ENCODE measurements at regions not wholly inside any gene's neighbourhood (a gene's known extent, or its start where the extent isn't known, plus 50 kb on each side); places are given as distances from the start of the nearest gene placed in this dataset.

DNA sequence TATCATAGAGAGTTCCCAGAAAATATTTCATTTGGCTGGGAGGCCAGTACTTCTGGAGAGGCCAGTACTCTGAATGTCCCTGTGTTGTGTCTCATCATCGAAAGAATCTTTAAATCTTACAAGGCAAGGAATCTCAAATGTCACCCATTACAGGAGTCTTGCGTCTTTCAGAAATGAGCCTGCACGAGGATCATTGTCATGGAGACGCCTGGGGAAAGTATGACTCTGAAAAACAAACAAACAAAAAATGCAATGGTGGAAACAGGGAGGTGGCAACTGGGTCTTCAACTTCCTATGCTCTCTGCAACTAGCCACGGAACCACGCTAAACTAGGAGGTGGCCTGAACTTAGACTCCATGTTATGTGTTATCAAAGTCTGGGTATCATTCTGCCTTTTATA, 804.6 kb downstream of the EPHA3 start (continued):
- TF ChIP-seq, protein P1, sequence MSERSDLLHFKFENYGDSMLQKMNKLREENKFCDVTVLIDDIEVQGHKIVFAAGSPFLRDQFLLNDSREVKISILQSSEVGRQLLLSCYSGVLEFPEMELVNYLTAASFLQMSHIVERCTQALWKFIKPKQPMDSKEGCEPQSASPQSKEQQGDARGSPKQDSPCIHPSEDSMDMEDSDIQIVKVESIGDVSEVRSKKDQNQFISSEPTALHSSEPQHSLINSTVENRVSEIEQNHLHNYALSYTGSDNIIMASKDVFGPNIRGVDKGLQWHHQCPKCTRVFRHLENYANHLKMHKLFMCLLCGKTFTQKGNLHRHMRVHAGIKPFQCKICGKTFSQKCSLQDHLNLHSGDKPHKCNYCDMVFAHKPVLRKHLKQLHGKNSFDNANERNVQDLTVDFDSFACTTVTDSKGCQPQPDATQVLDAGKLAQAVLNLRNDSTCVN (tag by site-specific recombination; optimal IDR thresholded peaks at IDR 0.05): no peak
- no peak for TF ChIP-seq SP2 (tag by site-specific recombination; IDR thresholded peaks at IDR 0.05)
- no peak for TF ChIP-seq ZNF248 (tag by site-specific recombination; IDR thresholded peaks at IDR 0.05)
- TF ChIP-seq, protein P2, sequence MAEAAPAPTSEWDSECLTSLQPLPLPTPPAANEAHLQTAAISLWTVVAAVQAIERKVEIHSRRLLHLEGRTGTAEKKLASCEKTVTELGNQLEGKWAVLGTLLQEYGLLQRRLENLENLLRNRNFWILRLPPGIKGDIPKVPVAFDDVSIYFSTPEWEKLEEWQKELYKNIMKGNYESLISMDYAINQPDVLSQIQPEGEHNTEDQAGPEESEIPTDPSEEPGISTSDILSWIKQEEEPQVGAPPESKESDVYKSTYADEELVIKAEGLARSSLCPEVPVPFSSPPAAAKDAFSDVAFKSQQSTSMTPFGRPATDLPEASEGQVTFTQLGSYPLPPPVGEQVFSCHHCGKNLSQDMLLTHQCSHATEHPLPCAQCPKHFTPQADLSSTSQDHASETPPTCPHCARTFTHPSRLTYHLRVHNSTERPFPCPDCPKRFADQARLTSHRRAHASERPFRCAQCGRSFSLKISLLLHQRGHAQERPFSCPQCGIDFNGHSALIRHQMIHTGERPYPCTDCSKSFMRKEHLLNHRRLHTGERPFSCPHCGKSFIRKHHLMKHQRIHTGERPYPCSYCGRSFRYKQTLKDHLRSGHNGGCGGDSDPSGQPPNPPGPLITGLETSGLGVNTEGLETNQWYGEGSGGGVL (tag by site-specific recombination; IDR thresholded peaks at IDR 0.05): no peak
- no peak for TF ChIP-seq ZNF610 (tag by site-specific recombination; IDR thresholded peaks at IDR 0.05; ENCODE audit: borderline replicate concordance)
- TF ChIP-seq TCF7L2 (IDR thresholded peaks at IDR 0.05; ENCODE audit: borderline replicate concordance, low read depth, low read length): no peak
- TF ChIP-seq, protein P3, sequence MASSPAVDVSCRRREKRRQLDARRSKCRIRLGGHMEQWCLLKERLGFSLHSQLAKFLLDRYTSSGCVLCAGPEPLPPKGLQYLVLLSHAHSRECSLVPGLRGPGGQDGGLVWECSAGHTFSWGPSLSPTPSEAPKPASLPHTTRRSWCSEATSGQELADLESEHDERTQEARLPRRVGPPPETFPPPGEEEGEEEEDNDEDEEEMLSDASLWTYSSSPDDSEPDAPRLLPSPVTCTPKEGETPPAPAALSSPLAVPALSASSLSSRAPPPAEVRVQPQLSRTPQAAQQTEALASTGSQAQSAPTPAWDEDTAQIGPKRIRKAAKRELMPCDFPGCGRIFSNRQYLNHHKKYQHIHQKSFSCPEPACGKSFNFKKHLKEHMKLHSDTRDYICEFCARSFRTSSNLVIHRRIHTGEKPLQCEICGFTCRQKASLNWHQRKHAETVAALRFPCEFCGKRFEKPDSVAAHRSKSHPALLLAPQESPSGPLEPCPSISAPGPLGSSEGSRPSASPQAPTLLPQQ (tag by site-specific recombination; IDR thresholded peaks at IDR 0.05): no peak

DNA sequence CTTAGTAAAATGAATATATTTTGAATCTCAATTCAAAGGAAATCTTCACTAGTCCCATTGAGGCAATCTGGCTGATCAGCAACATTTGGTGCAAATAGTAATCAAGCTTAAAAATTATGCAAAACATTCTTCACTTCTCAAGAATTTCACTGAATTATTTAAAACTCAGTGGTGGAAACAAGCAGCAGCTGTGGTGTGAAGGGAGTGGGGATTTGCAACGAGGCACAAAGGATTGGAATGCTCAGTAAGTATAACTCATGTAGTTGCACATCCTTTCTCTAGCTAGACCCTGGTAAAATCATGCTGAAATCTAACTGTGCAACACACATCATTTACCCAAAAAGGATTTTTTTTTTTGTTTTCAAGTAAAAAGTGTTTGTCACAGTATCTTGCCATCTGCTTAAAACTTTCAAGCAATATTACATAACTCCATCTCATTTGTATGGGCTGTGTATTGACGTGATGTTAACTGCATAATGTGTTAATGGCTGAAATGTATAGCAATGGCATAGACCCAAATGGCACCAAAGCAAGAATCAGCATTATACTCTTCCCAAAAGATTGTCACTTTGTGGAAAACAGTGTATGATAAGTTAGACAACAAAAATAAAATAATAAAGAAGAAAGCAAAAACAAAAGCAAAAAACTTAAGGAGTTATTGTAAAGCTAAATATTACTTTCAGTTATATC, 816.6 kb downstream of the EPHA3 start:
- CTCF ChIA-PET: no interaction called here
- no peak for TF ChIP-seq ZNF184 (tag by site-specific recombination; IDR thresholded peaks at IDR 0.05)
- TF ChIP-seq ZNF341 (tag by site-specific recombination; IDR thresholded peaks at IDR 0.05; ENCODE audit: low read depth): no peak
- TF ChIP-seq, protein P4, sequence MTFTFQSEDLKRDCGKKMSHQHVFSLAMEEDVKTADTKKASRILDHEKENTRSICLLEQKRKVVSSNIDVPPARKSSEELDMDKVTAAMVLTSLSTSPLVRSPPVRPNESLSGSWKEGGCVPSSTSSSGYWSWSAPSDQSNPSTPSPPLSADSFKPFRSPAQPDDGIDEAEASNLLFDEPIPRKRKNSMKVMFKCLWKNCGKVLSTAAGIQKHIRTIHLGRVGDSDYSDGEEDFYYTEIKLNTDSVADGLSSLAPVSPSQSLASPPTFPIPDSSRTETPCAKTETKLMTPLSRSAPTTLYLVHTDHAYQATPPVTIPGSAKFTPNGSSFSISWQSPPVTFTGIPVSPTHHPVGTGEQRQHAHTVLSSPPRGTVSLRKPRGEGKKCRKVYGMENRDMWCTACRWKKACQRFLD (tag by site-specific recombination; IDR thresholded peaks at IDR 0.05): no peak
- Histone ChIP-seq H3K36me3 (ENCODE audit: control insufficient read depth in 2 of 2, insufficient read depth in 1 of 2, low read length in 2 of 2) (no peaks in the 10 kb centered on the region), H3K9me3 (ENCODE audit: control insufficient read depth, insufficient read depth, low read depth, low read length) (no peaks in the 10 kb centered on the region), H3K4me3 (ENCODE audit: low read depth, low read length) (no peak overlapping the region), H3K27ac (ENCODE audit: extremely low read depth, low read depth, low read length) (no peak overlapping the region), H3K4me1 (ENCODE audit: control insufficient read depth, insufficient read depth, low read length) (no peaks in the 10 kb centered on the region)
- POLR2A ChIA-PET: no interaction called here

DNA sequence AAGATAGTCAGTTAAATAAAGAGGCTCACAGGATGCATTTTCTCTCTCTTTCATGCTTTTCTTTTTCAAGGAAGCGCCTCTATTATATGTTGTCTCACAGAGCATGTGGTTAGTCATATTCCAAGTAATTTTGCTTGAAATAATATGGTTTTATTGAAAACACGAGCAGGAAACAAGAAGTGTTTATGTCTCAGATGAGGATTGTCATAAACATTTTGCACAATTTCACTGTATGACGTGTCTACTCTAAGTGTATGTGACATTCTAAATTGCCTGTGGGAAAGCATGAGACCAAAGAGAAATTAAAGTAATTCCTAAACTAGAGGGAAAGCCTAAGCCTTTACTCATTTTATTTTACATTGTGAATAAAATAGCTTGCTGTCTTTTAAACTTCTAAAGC, 818.6 kb downstream of the EPHA3 start:
- H3K36me3 ChIP-seq (ENCODE audit: control insufficient read depth in 2 of 2, insufficient read depth in 1 of 2, low read length in 2 of 2): no peaks in the 10 kb centered on the region
- TF ChIP-seq, protein P5, sequence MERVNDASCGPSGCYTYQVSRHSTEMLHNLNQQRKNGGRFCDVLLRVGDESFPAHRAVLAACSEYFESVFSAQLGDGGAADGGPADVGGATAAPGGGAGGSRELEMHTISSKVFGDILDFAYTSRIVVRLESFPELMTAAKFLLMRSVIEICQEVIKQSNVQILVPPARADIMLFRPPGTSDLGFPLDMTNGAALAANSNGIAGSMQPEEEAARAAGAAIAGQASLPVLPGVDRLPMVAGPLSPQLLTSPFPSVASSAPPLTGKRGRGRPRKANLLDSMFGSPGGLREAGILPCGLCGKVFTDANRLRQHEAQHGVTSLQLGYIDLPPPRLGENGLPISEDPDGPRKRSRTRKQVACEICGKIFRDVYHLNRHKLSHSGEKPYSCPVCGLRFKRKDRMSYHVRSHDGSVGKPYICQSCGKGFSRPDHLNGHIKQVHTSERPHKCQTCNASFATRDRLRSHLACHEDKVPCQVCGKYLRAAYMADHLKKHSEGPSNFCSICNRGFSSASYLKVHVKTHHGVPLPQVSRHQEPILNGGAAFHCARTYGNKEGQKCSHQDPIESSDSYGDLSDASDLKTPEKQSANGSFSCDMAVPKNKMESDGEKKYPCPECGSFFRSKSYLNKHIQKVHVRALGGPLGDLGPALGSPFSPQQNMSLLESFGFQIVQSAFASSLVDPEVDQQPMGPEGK (tag by site-specific recombination; IDR thresholded peaks at IDR 0.05): no peak
- no peak for TF ChIP-seq ZNF610 (tag by site-specific recombination; IDR thresholded peaks at IDR 0.05; ENCODE audit: borderline replicate concordance)
- TF ChIP-seq, protein P6, sequence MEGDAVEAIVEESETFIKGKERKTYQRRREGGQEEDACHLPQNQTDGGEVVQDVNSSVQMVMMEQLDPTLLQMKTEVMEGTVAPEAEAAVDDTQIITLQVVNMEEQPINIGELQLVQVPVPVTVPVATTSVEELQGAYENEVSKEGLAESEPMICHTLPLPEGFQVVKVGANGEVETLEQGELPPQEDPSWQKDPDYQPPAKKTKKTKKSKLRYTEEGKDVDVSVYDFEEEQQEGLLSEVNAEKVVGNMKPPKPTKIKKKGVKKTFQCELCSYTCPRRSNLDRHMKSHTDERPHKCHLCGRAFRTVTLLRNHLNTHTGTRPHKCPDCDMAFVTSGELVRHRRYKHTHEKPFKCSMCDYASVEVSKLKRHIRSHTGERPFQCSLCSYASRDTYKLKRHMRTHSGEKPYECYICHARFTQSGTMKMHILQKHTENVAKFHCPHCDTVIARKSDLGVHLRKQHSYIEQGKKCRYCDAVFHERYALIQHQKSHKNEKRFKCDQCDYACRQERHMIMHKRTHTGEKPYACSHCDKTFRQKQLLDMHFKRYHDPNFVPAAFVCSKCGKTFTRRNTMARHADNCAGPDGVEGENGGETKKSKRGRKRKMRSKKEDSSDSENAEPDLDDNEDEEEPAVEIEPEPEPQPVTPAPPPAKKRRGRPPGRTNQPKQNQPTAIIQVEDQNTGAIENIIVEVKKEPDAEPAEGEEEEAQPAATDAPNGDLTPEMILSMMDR (tag by site-specific recombination; IDR thresholded peaks at IDR 0.05): no peak
- TF ChIP-seq MEIS1 (CRISPR knock-in tag; IDR thresholded peaks at IDR 0.05; ENCODE audit: borderline replicate concordance): no peak
- TF ChIP-seq ZNF184 (tag by site-specific recombination; IDR thresholded peaks at IDR 0.05): no peak
- TF ChIP-seq ZNF138 (tag by site-specific recombination; IDR thresholded peaks at IDR 0.05; ENCODE audit: borderline replicate concordance): no peak
- TF ChIP-seq ZFHX2 (tag by site-specific recombination; conservative IDR thresholded peaks at IDR 0.05): no peak
- H3K9me3 ChIP-seq (ENCODE audit: control insufficient read depth, insufficient read depth, low read depth, low read length): no peaks in the 10 kb centered on the region
- H3K4me3 ChIP-seq (ENCODE audit: low read depth, low read length): no peak overlapping the region
- POLR2A ChIA-PET: no interaction called here
- H3K4me1 ChIP-seq (ENCODE audit: control insufficient read depth, insufficient read depth, low read length): no peaks in the 10 kb centered on the region
- CTCF ChIA-PET: no interaction called here
- no peak overlapping the region for H3K27ac ChIP-seq (ENCODE audit: extremely low read depth, low read depth, low read length)

All from HEK293 (cell line).